Lower lobe of right lung (tissue), 2 donors: ENCODE measurements at regions not wholly inside any gene's neighbourhood (a gene's known extent, or its start where the extent isn't known, plus 50 kb on each side); places are given as distances from the start of the nearest gene placed in this dataset.

Source experiments
- ATAC-seq, 2 donors: fragments of 200-7000 bp; cut with Tn5 transposase; one replicate each; pipeline ENCODE4 v1.9.1; 2020 to 2022; ENCODE audit warnings: mild to moderate bottlenecking in 2 of 2, moderate library complexity in 2 of 2
- DNase-seq: peaks from one replicate; pipeline ENCODE4 v3.0.0-alpha.2; 2020
- H3K27ac ChIP-seq: fragments of 200-600 bp; one replicate; pipeline ENCODE4 v1.8.0; 2022
- H3K27me3 ChIP-seq: fragments of 200-600 bp; one replicate; pipeline ENCODE4 v1.8.0; 2022; ENCODE audit warnings: low read depth
- H3K36me3 ChIP-seq: fragments of 200-600 bp; one replicate; pipeline ENCODE4 v1.8.0; 2022; ENCODE audit warnings: mild to moderate bottlenecking
- H3K4me1 ChIP-seq: fragments of 200-600 bp; one replicate; pipeline ENCODE4 v1.8.0; 2022
- H3K4me3 ChIP-seq: fragments of 200-600 bp; one replicate; pipeline ENCODE4 v1.8.0; 2022; ENCODE audit warnings: mild to moderate bottlenecking
- H3K9me3 ChIP-seq: fragments of 200-600 bp; one replicate; pipeline ENCODE4 v1.8.0; 2022
- intact Hi-C: fragments of 100-400 bp; cut with DNase I; formaldehyde crosslinking; loops from one replicate; pipeline ENCODE4 v1.11.0; 2022
- TF ChIP-seq, protein P1 (sequence below): fragments of 200-600 bp; IDR thresholded peaks from one replicate; pipeline ENCODE4 v1.8.0; 2022; ENCODE audit warnings: antibody characterized with exemption, mild to moderate bottlenecking
- donor health status: DM: no; HTN: yes; CAD: no; lungs with severe emphysema.

- Histone ChIP-seq H3K9me3 (no peaks in the 10 kb centered on the region), H3K27me3 (no peaks in the 10 kb centered on the region), H3K4me1 (no peaks in the 10 kb centered on the region), H3K4me3 (no peak overlapping the region), H3K36me3 (no peaks in the 10 kb centered on the region), H3K27ac (no peak overlapping the region)
- intact Hi-C loops = no loop called here
- ATAC-seq (no peak), DNase-seq (no peak)
- TF ChIP-seq, protein P1, sequence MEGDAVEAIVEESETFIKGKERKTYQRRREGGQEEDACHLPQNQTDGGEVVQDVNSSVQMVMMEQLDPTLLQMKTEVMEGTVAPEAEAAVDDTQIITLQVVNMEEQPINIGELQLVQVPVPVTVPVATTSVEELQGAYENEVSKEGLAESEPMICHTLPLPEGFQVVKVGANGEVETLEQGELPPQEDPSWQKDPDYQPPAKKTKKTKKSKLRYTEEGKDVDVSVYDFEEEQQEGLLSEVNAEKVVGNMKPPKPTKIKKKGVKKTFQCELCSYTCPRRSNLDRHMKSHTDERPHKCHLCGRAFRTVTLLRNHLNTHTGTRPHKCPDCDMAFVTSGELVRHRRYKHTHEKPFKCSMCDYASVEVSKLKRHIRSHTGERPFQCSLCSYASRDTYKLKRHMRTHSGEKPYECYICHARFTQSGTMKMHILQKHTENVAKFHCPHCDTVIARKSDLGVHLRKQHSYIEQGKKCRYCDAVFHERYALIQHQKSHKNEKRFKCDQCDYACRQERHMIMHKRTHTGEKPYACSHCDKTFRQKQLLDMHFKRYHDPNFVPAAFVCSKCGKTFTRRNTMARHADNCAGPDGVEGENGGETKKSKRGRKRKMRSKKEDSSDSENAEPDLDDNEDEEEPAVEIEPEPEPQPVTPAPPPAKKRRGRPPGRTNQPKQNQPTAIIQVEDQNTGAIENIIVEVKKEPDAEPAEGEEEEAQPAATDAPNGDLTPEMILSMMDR = no peak
Measured at GRCh38 chr5:96140496-96140895, 178.8 kb upstream of the ELL2 start.

DNA sequence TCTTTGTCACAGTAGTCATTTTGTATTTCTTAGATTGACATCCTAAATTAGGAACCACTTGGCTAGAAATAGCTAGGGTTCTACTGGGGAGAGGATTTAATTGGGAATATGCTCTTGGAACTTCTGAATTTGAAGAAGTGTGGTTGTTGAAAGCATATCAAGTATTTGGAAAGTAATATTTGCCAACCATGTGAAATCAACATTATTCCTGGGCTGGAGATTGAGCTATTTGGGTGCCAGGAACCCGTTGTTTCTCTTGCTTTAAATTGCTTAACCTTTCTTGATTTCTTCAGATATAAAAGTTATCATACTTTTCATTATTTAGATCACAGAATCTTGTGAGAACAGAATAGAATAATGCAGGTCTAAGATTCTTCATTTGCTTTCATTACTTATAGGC is 178.4 kb upstream of the ELL2 start:
- TF ChIP-seq, protein P1 = no peak
- Histone ChIP-seq H3K9me3 (no peaks in the 10 kb centered on the region), H3K36me3 (no peaks in the 10 kb centered on the region), H3K4me3 (no peak overlapping the region), H3K27me3 (no peaks in the 10 kb centered on the region), H3K4me1 (no peaks in the 10 kb centered on the region), H3K27ac (no peak overlapping the region)
- ATAC-seq (no peak), DNase-seq (no peak)
- intact Hi-C loops = no loop called here

DNA sequence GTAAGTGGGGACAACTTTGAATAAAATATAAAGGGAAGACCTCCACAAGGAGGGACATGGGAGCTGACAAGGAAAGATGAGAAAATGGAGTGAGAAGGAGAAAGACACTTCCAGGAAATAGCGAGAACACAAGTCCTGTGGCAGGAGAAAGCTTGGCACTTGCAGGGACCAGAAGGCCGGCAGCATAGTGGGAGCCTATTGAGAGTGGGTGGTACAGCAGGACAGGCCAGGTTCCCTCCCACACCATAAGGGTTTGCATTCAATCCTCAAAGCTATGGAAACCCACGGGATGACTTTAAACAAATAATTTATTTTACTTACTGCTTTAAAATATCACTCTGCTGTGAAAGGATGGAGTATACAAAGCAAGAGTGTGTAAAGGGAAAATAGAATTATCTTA is 173.2 kb upstream of the ELL2 start:
- Histone ChIP-seq H3K27ac (no peak overlapping the region), H3K9me3 (no peaks in the 10 kb centered on the region), H3K4me1 (no peaks in the 10 kb centered on the region), H3K27me3 (no peaks in the 10 kb centered on the region), H3K4me3 (no peak overlapping the region), H3K36me3 (no peaks in the 10 kb centered on the region)
- intact Hi-C loops = no loop called here
- DNase-seq = no peak
- TF ChIP-seq, protein P1 = no peak
- ATAC-seq = no peak

- intact Hi-C loops = no loop called here
- no peak for ATAC-seq
- no peak for DNase-seq
- Histone ChIP-seq H3K27me3 (no peaks in the 10 kb centered on the region), H3K4me3 (no peak overlapping the region), H3K4me1 (no peaks in the 10 kb centered on the region), H3K27ac (no peak overlapping the region), H3K36me3 (no peaks in the 10 kb centered on the region), H3K9me3 (no peaks in the 10 kb centered on the region)
- TF ChIP-seq, protein P1 = no peak
Measured at GRCh38 chr5:96133341-96134079, 171.9 kb upstream of the ELL2 start.

DNA sequence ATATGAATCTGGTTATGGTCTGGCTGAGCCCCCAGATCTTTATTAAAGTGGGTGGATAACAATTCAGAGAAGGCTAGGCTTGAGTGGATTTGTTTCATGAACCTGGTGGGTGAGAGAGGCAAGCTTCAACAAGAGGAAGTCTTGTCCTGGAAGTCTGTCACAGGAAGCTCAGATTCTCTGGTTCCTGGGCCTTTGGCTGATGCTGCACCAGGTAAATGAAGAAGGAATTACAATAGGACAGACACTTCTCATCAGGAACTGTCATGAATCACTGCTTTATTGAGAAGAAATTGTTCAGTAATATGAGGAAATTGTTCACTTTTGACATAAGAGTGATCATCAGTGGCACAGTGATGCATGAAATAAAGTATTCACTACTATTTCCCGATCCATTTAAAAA is 167.6 kb upstream of the ELL2 start:
- TF ChIP-seq, protein P1 = no peak
- no peaks in the 10 kb centered on the region for H3K36me3 ChIP-seq
- no peaks in the 10 kb centered on the region for H3K27me3 ChIP-seq
- H3K27ac ChIP-seq = no peak overlapping the region
- DNase-seq (no peak), ATAC-seq (no peak)
- H3K9me3 ChIP-seq = no peaks in the 10 kb centered on the region
- H3K4me3 ChIP-seq = no peak overlapping the region
- intact Hi-C loops = no loop called here
- peaks cover 5% of the 10 kb centered on the region for H3K4me1 ChIP-seq
